OCI-LY7 (cell line): ENCODE measurements at regions not wholly inside any gene's neighbourhood (a gene's known extent, or its start where the extent isn't known, plus 50 kb on each side); places are given as distances from the start of the nearest gene placed in this dataset.
"Not testable (repeated sequence)": the region's sequence is repeated elsewhere in the genome, so short reads cannot be mapped to it uniquely, and the experiment has no call there.

Source experiments
- BruUV-seq: library from RNA; stranded (reverse); fragments of 400-500 nt; replicated peaks from 2 replicates; lab custom pipeline; 2021; lab: Mats Ljungman, UMichigan
- CTCF ChIA-PET: fragments of 300-600 bp; sonication (Branson Sonifier 250); formaldehyde crosslinking; loops from one replicate; lab custom pipeline; 2022; ENCODE audit warnings: antibody characterized with exemption; ENCODE audit not compliant: unreplicated experiment; lab: Charles Lee
- POLR2A ChIA-PET: fragments of 300-600 bp; sonication (Branson Sonifier 250); formaldehyde crosslinking; loops from one replicate; lab custom pipeline; 2022; ENCODE audit warnings: antibody characterized with exemption; lab: Charles Lee
- DNase-seq: peaks from one replicate; pipeline ENCODE4 v3.0.0-alpha.2; 2015; ENCODE audit warnings: low spot score
- H2AFZ ChIP-seq: fragments of 200-600 bp; sonication (generic), shearing (Covaris generic); 2 replicates; pipeline ENCODE4 v1.6.1; 2014; ENCODE audit warnings: mild to moderate bottlenecking, antibody characterized with exemption, low read length, moderate library complexity
- H3K27ac ChIP-seq: fragments of 200-600 bp; sonication (generic); 2 replicates; pipeline ENCODE4 v1.5.1; 2014; ENCODE audit warnings: mixed run types, low read depth, mild to moderate bottlenecking, moderate library complexity, low read length, inconsistent platforms; ENCODE audit not compliant: poor library complexity, severe bottlenecking
- H3K36me3 ChIP-seq: fragments of 200-600 bp; sonication (generic); 2 replicates; pipeline ENCODE4 v1.6.1; 2014; ENCODE audit warnings: mild to moderate bottlenecking, antibody characterized with exemption, low read length, moderate library complexity, mixed read lengths; ENCODE audit not compliant: insufficient read depth
- H3K4me1 ChIP-seq: fragments of 200-600 bp; sonication (generic); 2 replicates; pipeline ENCODE4 v1.5.1; 2014; ENCODE audit warnings: mild to moderate bottlenecking, low read length; ENCODE audit not compliant: insufficient read depth, poor library complexity, severe bottlenecking
- H3K4me2 ChIP-seq: fragments of 200-600 bp; sonication (generic); 2 replicates; pipeline ENCODE4 v1.6.1; 2014; ENCODE audit warnings: mild to moderate bottlenecking, low read length
- H3K4me3 ChIP-seq: fragments of 200-600 bp; sonication (generic); 2 replicates; pipeline ENCODE4 v1.5.1; 2014; ENCODE audit warnings: mild to moderate bottlenecking, low read depth, low read length; ENCODE audit not compliant: poor library complexity, severe bottlenecking
- H3K79me2 ChIP-seq: fragments of 200-600 bp; sonication (generic); 2 replicates; pipeline ENCODE4 v1.6.1; 2016; ENCODE audit warnings: low read depth, mild to moderate bottlenecking, low read length, moderate library complexity, mixed read lengths; ENCODE audit not compliant: insufficient read depth
- H3K9me2 ChIP-seq: fragments of 200-600 bp; sonication (generic); 2 replicates; pipeline ENCODE4 v1.6.1; 2016; ENCODE audit warnings: mild to moderate bottlenecking, low read length, mixed read lengths; ENCODE audit not compliant: insufficient read depth
- H3K9me3 ChIP-seq: fragments of 200-600 bp; sonication (generic); 2 replicates; pipeline ENCODE4 v1.6.1; 2014; ENCODE audit warnings: mild to moderate bottlenecking, mixed run types, low read length, mixed read lengths
- H4K20me1 ChIP-seq: fragments of 200-600 bp; sonication (generic); 2 replicates; pipeline ENCODE4 v1.6.1; 2014; ENCODE audit warnings: mild to moderate bottlenecking, antibody characterized with exemption, low read length, moderate library complexity, mixed read lengths; ENCODE audit not compliant: insufficient read depth
- EZH2phosphoT487 ChIP-seq: fragments of 200-600 bp; sonication (generic); IDR thresholded peaks from 2 replicates; pipeline ENCODE4 v1.6.1; 2018; ENCODE audit warnings: low read depth, borderline replicate concordance, mild to moderate bottlenecking, mixed run types, antibody characterized with exemption, low read length, moderate library complexity, mixed read lengths
- intact Hi-C: fragments of 100-400 bp; cut with micrococcal nuclease; formaldehyde crosslinking; loops from one replicate; pipeline ENCODE4 v1.10.0; 2022; ENCODE audit not compliant: unreplicated experiment
- TF ChIP-seq, protein P1 (sequence below): fragments of 200-600 bp; sonication (generic); conservative IDR thresholded peaks from 2 replicates; pipeline ENCODE4 v1.5.1; 2014; ENCODE audit warnings: mild to moderate bottlenecking, antibody characterized with exemption, low read length, moderate library complexity, mixed read lengths

DNA sequence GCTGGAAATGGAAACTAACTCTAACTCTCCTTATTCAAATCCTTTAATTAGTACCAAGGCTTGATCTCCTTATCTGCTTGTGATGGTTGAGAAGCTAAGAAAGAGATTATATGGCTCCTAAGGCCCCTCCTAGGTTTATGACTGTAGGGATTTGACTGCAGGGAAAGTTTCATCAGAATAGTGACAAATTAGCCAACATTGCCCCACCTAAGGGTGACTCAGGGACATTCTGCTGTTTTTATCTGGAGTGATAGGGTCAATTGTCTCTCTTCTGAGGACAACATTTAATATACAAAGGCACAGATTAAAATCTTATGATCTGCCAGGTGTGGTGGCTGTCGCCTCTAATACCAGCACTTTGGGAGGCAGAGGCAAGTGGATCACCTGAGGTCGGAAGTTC, 138.1 kb upstream of the MARCKS start:
- no peak overlapping the region for H3K4me3 ChIP-seq
- TF ChIP-seq, protein P1, sequence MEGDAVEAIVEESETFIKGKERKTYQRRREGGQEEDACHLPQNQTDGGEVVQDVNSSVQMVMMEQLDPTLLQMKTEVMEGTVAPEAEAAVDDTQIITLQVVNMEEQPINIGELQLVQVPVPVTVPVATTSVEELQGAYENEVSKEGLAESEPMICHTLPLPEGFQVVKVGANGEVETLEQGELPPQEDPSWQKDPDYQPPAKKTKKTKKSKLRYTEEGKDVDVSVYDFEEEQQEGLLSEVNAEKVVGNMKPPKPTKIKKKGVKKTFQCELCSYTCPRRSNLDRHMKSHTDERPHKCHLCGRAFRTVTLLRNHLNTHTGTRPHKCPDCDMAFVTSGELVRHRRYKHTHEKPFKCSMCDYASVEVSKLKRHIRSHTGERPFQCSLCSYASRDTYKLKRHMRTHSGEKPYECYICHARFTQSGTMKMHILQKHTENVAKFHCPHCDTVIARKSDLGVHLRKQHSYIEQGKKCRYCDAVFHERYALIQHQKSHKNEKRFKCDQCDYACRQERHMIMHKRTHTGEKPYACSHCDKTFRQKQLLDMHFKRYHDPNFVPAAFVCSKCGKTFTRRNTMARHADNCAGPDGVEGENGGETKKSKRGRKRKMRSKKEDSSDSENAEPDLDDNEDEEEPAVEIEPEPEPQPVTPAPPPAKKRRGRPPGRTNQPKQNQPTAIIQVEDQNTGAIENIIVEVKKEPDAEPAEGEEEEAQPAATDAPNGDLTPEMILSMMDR: no peak
- no peak for TF ChIP-seq EZH2phosphoT487
- CTCF ChIA-PET: no interaction called here
- POLR2A ChIA-PET: no interaction called here
- no peak overlapping the region for H2AFZ ChIP-seq
- H3K4me1 ChIP-seq: no peaks in the 10 kb centered on the region
- H4K20me1 ChIP-seq: no peaks in the 10 kb centered on the region
- no peaks in the 10 kb centered on the region for H3K79me2 ChIP-seq
- intact Hi-C loops: no loop called here
- no TSS peak for BruUV-seq
- no peaks in the 10 kb centered on the region for H3K9me2 ChIP-seq
- H3K9me3 ChIP-seq: no peaks in the 10 kb centered on the region
- no peaks in the 10 kb centered on the region for H3K36me3 ChIP-seq
- H3K27ac ChIP-seq: no peak overlapping the region
- DNase-seq: no peak
- no peak overlapping the region for H3K4me2 ChIP-seq

DNA sequence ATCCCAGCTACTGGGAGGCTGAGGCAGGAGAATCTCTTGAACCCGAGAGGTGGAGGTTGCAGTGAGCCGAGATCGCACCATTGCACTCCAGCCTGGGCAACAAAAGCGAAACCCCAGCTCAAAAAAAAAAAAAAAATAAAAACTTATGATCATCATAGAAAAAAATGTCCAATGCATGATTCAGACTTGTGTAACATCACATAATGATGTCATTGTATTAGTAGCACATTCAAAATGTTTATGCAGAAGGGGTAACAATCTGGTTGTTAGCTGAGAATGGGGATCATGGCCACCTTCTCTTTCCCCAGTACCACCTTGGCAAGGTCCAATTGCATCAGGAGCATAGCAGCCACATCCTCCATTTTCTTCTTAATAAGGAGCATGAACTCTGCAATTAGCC, 137.6 kb upstream of the MARCKS start:
- ChIA-PET CTCF (no interaction called here), POLR2A (interaction anchor here (1.2 kb wide), 1 partner anchor 81 kb away, joined by 3 read pairs; no protein-coding TSS in a partner anchor)
- no peak overlapping the region for H3K4me2 ChIP-seq
- BruUV-seq: no TSS peak
- no peak overlapping the region for H3K27ac ChIP-seq
- no peak for DNase-seq
- no peak overlapping the region for H3K4me3 ChIP-seq
- no peak overlapping the region for H2AFZ ChIP-seq
- no peaks in the 10 kb centered on the region for H3K79me2 ChIP-seq
- H3K36me3 ChIP-seq: no peaks in the 10 kb centered on the region
- H3K4me1 ChIP-seq: no peaks in the 10 kb centered on the region
- no peaks in the 10 kb centered on the region for H3K9me2 ChIP-seq
- TF ChIP-seq EZH2phosphoT487: no peak
- TF ChIP-seq, protein P1: no peak
- H3K9me3 ChIP-seq: no peaks in the 10 kb centered on the region
- intact Hi-C loops: no loop called here
- H4K20me1 ChIP-seq: no peaks in the 10 kb centered on the region

DNA sequence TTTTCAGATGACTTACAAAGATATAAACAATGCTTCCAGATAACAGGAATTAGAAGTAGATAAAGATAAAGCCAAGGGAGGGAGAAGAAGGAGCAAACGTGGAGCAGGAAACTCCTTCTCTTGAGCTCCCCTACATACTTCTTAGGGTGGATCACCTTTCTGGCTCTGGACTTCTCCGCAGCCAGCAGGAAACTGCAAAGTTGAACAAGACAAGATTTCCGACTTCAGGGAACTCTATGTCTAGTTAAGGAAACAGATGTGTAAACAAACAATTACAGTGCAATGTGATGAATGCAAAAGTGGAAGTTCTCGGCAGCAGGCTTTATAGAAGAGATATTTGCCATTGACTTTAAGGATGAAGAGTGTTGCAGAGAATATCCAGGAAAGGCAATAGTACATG, 134.0 kb upstream of the MARCKS start:
- TF ChIP-seq, protein P1: no peak
- TF ChIP-seq EZH2phosphoT487: no peak
- no TSS peak for BruUV-seq
- H3K36me3 ChIP-seq: no peaks in the 10 kb centered on the region
- H3K9me2 ChIP-seq: no peaks in the 10 kb centered on the region
- H3K9me3 ChIP-seq: no peaks in the 10 kb centered on the region
- 0 out of 2 replicates have a peak overlapping the region, but pooled peaks have one; percentile 9 for H2AFZ ChIP-seq
- H3K4me1 ChIP-seq: no peaks in the 10 kb centered on the region
- DNase-seq: no peak
- CTCF ChIA-PET: no interaction called here
- intact Hi-C loops: no loop called here
- H4K20me1 ChIP-seq: no peaks in the 10 kb centered on the region
- POLR2A ChIA-PET: no interaction called here
- H3K79me2 ChIP-seq: no peaks in the 10 kb centered on the region
- H3K4me3 ChIP-seq: no peak overlapping the region
- no peak overlapping the region for H3K4me2 ChIP-seq
- H3K27ac ChIP-seq: no peak overlapping the region

DNA sequence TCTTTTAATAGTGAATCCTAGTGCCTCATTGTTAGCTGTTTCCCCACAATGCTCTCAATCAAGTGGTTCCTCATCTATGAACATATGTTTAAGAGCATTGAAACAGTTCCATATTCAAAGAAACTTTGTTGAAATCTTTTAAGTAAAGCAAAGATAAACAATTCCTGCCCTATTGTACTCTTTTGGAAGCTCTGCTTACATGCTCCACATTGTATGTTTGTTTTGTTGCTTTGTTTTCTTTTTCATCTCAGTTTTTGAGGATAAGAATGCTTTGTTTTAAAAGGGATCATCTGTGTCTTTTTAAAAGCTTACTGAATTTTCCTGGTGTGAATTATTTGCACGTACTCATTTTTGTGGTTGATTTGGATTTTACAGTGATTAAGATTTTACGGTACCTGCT, 132.2 kb upstream of the MARCKS start:
- H4K20me1 ChIP-seq, CTCF ChIA-PET, H3K27ac ChIP-seq, H2AFZ ChIP-seq, BruUV-seq, H3K4me1 ChIP-seq, H3K4me3 ChIP-seq, H3K36me3 ChIP-seq, H3K9me3 ChIP-seq, H3K79me2 ChIP-seq, DNase-seq, H3K4me2 ChIP-seq, intact Hi-C loops, H3K9me2 ChIP-seq: not testable (repeated sequence)
- POLR2A ChIA-PET: interaction anchor here (0.5 kb wide), 1 partner anchor 17 kb away, joined by 3 read pairs; no protein-coding TSS in a partner anchor
